Breast epithelium (tissue), 3 donors: ENCODE measurements at regions not wholly inside any gene's neighbourhood (a gene's known extent, or its start where the extent isn't known, plus 50 kb on each side); places are given as distances from the start of the nearest gene placed in this dataset.

Experiments used
- POLR2A ChIP-seq: fragments of 450-650 bp; IDR thresholded peaks from one replicate; pipeline ENCODE4 v1.6.1; 2016; ENCODE audit warnings: antibody characterized with exemption, mild to moderate bottlenecking, moderate library complexity
- POLR2AphosphoS5 ChIP-seq, 3 donors: sonication (generic); formaldehyde crosslinking; IDR thresholded peaks; one replicate each; pipeline ENCODE4 v1.6.1; 2017; ENCODE audit warnings: antibody characterized with exemption in 3 of 3

GRCh38 chr3:18062657-18063025, 320.2 kb upstream of the TBC1D5 start:
- TF ChIP-seq POLR2AphosphoS5 (IDR thresholded peaks at IDR 0.05): no peak
- TF ChIP-seq POLR2A: no peak
